ENCODE measurements at regions not wholly inside any gene's neighbourhood (a gene's known extent, or its start where the extent isn't known, plus 50 kb on each side); places are given as distances from the start of the nearest gene placed in this dataset.

GRCh38 chr9:14011799-14012560 is 302.0 kb downstream of the NFIB start:
- TF ChIP-seq ZNF70 (CRISPR knock-in tag; IDR thresholded peaks at IDR 0.05) (no peak), ARNTL (CRISPR knock-in tag; IDR thresholded peaks at IDR 0.05; ENCODE audit: borderline replicate concordance, low read depth) (no peak), TSHZ2 (CRISPR knock-in tag; IDR thresholded peaks at IDR 0.05) (no peak), CSDC2 (CRISPR knock-in tag; IDR thresholded peaks at IDR 0.05) (no peak), RARB (CRISPR knock-in tag; IDR thresholded peaks at IDR 0.05) (no peak)
- no peak for ATAC-seq

- no peak for ATAC-seq
- TF ChIP-seq OSR1 (CRISPR knock-in tag; IDR thresholded peaks at IDR 0.05) (no peak), TSHZ2 (CRISPR knock-in tag; IDR thresholded peaks at IDR 0.05) (no peak), ZFP3 (CRISPR knock-in tag; IDR thresholded peaks at IDR 0.05) (no peak), ISL1 (CRISPR knock-in tag; IDR thresholded peaks at IDR 0.05) (no peak), ARNTL (CRISPR knock-in tag; IDR thresholded peaks at IDR 0.05; ENCODE audit: borderline replicate concordance, low read depth) (no peak), TCF4 (CRISPR knock-in tag; IDR thresholded peaks at IDR 0.05; ENCODE audit: borderline replicate concordance) (no peak), BACH2 (CRISPR knock-in tag; IDR thresholded peaks at IDR 0.05; ENCODE audit: borderline replicate concordance) (no peak), POU6F1 (CRISPR knock-in tag; IDR thresholded peaks at IDR 0.05; ENCODE audit: borderline replicate concordance, low read depth) (no peak), PPARA (CRISPR knock-in tag; IDR thresholded peaks at IDR 0.05; ENCODE audit: borderline replicate concordance) (no peak), ZNF8 (CRISPR knock-in tag; IDR thresholded peaks at IDR 0.05) (no peak), SNAI2 (CRISPR knock-in tag; IDR thresholded peaks at IDR 0.05) (no peak)
These were observed 306.7 kb downstream of the NFIB start for GRCh38 chr9:14007190-14007769.

GRCh38 chr9:14006386-14007187 is 307.4 kb downstream of the NFIB start:
- ATAC-seq = no peak

More at GRCh38 chr9:14006386-14007187, 307.4 kb downstream of the NFIB start:
- TF ChIP-seq TOX (CRISPR knock-in tag; IDR thresholded peaks at IDR 0.05; ENCODE audit: borderline replicate concordance) (no peak), TCF4 (CRISPR knock-in tag; IDR thresholded peaks at IDR 0.05; ENCODE audit: borderline replicate concordance) (no peak), ZNF565 (CRISPR knock-in tag; conservative IDR thresholded peaks at IDR 0.05; ENCODE audit: low read depth) (no peak), ZNF70 (CRISPR knock-in tag; IDR thresholded peaks at IDR 0.05) (no peak), ZNF8 (CRISPR knock-in tag; IDR thresholded peaks at IDR 0.05) (no peak), PPARA (CRISPR knock-in tag; IDR thresholded peaks at IDR 0.05; ENCODE audit: borderline replicate concordance) (no peak), ARNTL (CRISPR knock-in tag; IDR thresholded peaks at IDR 0.05; ENCODE audit: borderline replicate concordance, low read depth) (no peak), CSDC2 (CRISPR knock-in tag; IDR thresholded peaks at IDR 0.05) (no peak), TSHZ2 (CRISPR knock-in tag; IDR thresholded peaks at IDR 0.05) (no peak)

Measured in SK-N-SH treated with all-trans-retinoic acid at 6 μM for 48 hours (cell line).